ENCODE measurements at regions not wholly inside any gene's neighbourhood (a gene's known extent, or its start where the extent isn't known, plus 50 kb on each side); places are given as distances from the start of the nearest gene placed in this dataset.

GRCh38 chr2:147792966-147793617 is 51.7 kb upstream of the ACVR2A start:
- no peak for DNase-seq

GRCh38 chr2:147790580-147790979 is 54.2 kb upstream of the ACVR2A start:
- no peak for DNase-seq

- DNase-seq, result no peak
These were observed 55.1 kb upstream of the ACVR2A start for GRCh38 chr2:147789720-147790119.

GRCh38 chr2:147789287-147789686 is 55.5 kb upstream of the ACVR2A start:
- DNase-seq, result no peak

- no peak for DNase-seq
These were observed 62.5 kb upstream of the ACVR2A start for GRCh38 chr2:147782141-147782930.

- no peak for DNase-seq
These were observed 65.4 kb upstream of the ACVR2A start for GRCh38 chr2:147779440-147779839.

GRCh38 chr2:147777394-147777793 is 67.4 kb upstream of the ACVR2A start:
- no peak for DNase-seq

GRCh38 chr2:147774805-147775204 is 70.0 kb upstream of the ACVR2A start:
- DNase-seq, result no peak

GRCh38 chr2:147773479-147773878 is 71.3 kb upstream of the ACVR2A start:
- DNase-seq, result no peak

- DNase-seq, result no peak
These were observed 72.0 kb upstream of the ACVR2A start for GRCh38 chr2:147772781-147773180.

GRCh38 chr2:147763861-147764260 is 81.0 kb upstream of the ACVR2A start:
- DNase-seq, result no peak

GRCh38 chr2:147760984-147761383 is 83.8 kb upstream of the ACVR2A start:
- DNase-seq, result no peak

GRCh38 chr2:147759536-147759935 is 85.3 kb upstream of the ACVR2A start:
- DNase-seq, result no peak

- no peak for DNase-seq
These were observed 86.0 kb upstream of the ACVR2A start for GRCh38 chr2:147758821-147759220.

- no peak for DNase-seq
These were observed 88.8 kb upstream of the ACVR2A start for GRCh38 chr2:147756069-147756468.

- no peak for DNase-seq
These were observed 104.5 kb upstream of the ACVR2A start for GRCh38 chr2:147740211-147740927.

GRCh38 chr2:147739508-147739907 is 105.3 kb upstream of the ACVR2A start:
- no peak for DNase-seq

GRCh38 chr2:147718831-147719230 is 126.0 kb upstream of the ACVR2A start:
- DNase-seq, result no peak

- no peak for DNase-seq
These were observed 127.9 kb upstream of the ACVR2A start for GRCh38 chr2:147716906-147717305.

GRCh38 chr2:147715807-147716206 is 129.0 kb upstream of the ACVR2A start:
- no peak for DNase-seq

GRCh38 chr2:147714582-147714981 is 130.2 kb upstream of the ACVR2A start:
- no peak for DNase-seq

- no peak for DNase-seq
These were observed 131.5 kb upstream of the ACVR2A start for GRCh38 chr2:147713349-147713748.

GRCh38 chr2:147712051-147712450 is 132.8 kb upstream of the ACVR2A start:
- no peak for DNase-seq

GRCh38 chr2:147711031-147711430 is 133.8 kb upstream of the ACVR2A start:
- DNase-seq, result no peak
